NOMO-1 (cell line): ENCODE measurements at regions not wholly inside any gene's neighbourhood (a gene's known extent, or its start where the extent isn't known, plus 50 kb on each side); places are given as distances from the start of the nearest gene placed in this dataset.
A peak's percentile ranks its signal among the peaks of the same experiment; 100 is the strongest.

Experiments
- DNase-seq, 2 experiments: peaks; one replicate each; lab custom pipeline; 2025; ENCODE audit not compliant: unreplicated experiment in 2 of 2; lab: John Stamatoyannopoulos, UW

GRCh38 chr20:63117151-63117550 is 98.8 kb downstream of the YTHDF1 start:
- DNase-seq = no peak

DNA sequence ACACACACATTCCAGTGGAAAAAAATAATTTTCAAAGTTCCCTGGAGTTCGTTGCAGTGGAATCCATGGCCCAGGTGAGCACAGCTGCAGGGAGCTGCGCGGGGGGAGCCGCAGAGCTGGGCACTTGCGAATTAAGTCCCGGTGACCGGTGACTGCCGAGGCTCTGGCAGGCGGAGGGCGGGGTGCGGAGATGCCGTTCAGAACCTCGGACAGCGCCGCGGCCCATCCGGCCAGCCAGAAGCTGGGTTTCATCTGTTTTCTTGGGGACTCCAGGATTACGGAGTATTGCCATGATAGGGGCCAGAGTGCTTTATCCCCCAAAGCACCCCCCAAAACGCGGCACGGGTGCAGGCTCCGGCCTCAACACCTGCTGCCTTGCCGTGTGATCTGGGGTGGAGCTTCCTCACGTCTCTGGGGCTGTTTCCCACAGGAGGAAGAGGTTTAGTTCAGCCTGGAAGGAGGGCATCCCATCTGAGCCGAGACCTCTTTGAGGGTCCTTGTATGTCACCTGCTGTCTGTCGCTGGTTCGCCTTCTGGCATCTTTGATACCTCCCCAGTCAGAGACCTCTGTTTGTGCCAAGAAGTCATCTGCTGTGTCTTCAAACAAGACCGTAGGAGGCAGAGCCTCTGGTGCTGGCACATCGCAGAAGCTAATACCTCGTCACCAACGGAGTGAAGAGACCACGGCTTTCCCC is 99.4 kb downstream of the YTHDF1 start:
- no peak for DNase-seq

GRCh38 chr20:63115651-63116411 is 100.1 kb downstream of the YTHDF1 start:
- DNase-seq = no peak

- no peak for DNase-seq
Observed at GRCh38 chr20:63114693-63115311, 101.1 kb downstream of the YTHDF1 start.

DNA sequence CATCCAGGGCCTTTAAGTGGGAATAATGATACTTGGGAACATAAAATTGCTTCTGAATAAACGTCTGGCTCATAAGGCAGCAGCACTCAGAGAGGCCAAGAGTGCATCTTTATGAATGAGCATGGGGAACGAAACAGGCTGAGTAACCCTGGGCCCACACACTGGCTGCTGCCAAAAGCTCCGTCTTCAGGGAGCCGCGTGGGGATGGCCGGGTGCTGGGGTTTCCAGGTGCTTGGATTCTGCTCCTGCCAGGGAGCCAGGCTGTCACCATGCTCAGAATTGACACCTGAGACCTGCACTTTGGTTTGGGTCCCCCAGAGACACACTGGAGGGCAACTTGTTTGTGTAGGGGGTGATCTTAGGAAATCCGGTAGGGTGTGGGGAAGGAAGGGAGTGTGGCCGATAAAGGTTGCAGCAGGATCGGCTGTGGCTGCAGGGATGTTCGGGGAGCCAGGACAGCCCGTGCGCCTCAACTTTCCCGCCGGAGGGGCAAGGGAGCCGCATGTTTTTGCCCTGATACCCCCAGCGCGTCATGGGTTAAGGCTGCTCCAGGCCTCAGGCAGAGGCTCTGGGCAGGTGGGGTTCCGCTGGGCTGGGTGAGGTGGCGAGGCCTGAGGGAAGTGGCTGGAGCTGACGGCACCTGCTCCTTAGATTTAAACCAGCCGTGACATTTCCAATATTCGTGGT is 101.8 kb downstream of the YTHDF1 start:
- DNase-seq = no peak

DNA sequence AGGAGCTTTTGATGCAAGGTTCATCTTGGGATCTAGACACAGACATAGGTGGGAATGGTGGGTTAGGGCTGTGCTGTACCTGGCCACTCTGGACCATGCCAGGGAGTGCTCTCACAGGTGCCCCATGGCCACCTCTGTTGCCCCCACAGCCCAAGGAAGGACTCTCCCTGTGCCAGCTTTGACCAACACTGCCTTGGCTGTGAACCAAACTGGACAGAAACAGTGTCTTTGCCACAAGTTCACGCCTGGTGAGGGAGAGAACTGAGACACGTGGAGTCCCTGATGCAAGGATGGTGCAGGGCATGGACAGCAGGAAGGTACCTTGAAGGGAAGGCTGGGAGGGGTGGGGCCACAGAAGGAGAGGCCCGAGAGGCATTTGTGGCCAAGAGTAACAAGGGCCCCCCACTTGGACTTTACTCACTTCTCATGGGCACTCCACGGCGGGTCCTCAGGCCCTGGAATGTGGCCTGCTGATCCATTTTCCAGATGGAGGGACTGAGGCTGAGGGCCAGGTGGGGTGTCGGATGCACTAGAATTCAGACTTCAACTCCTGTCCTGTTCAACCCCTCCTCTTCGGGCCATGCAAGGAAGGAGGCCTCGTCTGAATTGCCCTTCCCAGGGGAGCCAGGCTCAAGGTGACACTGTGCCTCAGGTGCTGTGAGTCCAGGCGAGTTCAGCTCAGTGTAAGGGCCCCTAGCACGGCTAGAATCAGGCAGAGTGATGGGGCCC is 103.3 kb downstream of the YTHDF1 start:
- no peak for DNase-seq

DNA sequence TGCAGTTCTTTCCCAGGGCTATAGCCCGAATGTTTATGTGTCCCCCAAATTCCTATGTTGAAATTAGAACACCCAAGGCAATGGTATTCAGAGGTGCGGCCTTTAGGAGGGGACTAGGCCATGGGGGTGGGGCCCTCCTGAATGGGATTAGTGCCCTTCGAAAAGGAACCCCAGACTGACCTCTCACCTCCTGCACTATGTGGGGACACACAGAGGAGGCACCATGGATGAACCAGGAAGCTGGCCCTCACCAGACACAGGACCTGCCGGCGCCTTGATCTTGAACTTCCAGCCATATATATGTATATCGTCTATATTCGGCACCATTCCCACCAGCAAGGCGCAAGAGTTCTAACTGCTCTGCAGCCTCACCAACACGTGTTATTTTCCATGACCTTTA is 101.5 kb upstream of the BHLHE23 start:
- DNase-seq = no peak

GRCh38 chr20:63107449-63108200 is 100.9 kb upstream of the BHLHE23 start:
- no peak for DNase-seq

DNA sequence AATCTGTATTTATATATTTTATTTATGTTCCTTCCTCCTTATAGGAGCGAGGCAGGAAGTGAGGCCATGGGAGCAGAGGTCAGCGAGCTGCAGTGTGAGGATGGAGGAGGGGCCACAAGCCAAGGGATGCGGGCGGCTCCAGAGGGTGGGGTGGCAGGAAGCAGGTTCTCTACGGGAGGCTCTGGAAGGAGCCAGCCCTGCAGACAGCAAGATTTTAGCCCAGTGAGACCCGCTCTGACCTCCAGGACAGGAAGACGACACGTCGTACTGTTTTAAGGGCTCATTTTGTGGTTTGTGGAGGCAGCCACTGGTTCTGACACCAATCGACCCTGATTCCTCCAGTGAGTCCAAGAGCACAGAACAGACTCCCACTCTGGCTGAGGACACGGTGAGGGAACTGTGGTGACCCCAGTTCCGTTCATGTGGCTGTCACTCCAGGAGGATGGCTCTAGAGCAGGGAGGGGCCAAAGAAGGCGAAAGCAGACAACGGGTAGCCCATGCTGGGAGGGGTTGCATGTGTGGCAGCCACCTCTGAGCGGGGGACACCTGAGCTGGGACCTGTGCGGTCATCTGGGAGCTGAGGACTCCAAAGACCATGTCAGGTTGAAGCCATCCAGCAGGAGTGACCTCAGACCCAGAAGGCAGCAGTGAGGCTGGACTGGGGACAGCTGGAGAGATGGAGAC is 100.1 kb upstream of the BHLHE23 start:
- DNase-seq = no peak

- no peak for DNase-seq
Observed at GRCh38 chr20:63106108-63106764, 99.5 kb upstream of the BHLHE23 start.

- DNase-seq = no peak
Observed at GRCh38 chr20:63105211-63106107, 98.7 kb upstream of the BHLHE23 start.

GRCh38 chr20:63104312-63105181 is 97.8 kb upstream of the BHLHE23 start:
- no peak for DNase-seq

- no peak for DNase-seq
Observed at GRCh38 chr20:63103402-63104311, 96.9 kb upstream of the BHLHE23 start.

GRCh38 chr20:63102721-63103375 is 96.1 kb upstream of the BHLHE23 start:
- peak; percentile 56 to 67 for DNase-seq
